ACC112 (cell line): ENCODE measurements at regions not wholly inside any gene's neighbourhood (a gene's known extent, or its start where the extent isn't known, plus 50 kb on each side); places are given as distances from the start of the nearest gene placed in this dataset.

Source experiments
- H2AFZ ChIP-seq: fragments of 200-600 bp; sonication (generic); one replicate; pipeline ENCODE4 v1.6.0; 2017; ENCODE audit warnings: antibody characterized with exemption, low read length; ENCODE audit not compliant: unreplicated experiment
- H3K27ac ChIP-seq: fragments of 200-600 bp; sonication (generic); 2 replicates; pipeline ENCODE4 v1.5.1; 2014; ENCODE audit warnings: low read depth, mild to moderate bottlenecking, antibody characterized with exemption, low read length, moderate library complexity
- H3K27me3 ChIP-seq: fragments of 200-600 bp; sonication (generic); 2 replicates; pipeline ENCODE4 v1.6.1; 2014; ENCODE audit warnings: mild to moderate bottlenecking, antibody characterized with exemption, low read length, moderate library complexity, mixed read lengths; ENCODE audit not compliant: insufficient read depth
- H3K36me3 ChIP-seq: fragments of 200-600 bp; sonication (generic); 2 replicates; pipeline ENCODE4 v1.6.1; 2016; ENCODE audit warnings: mild to moderate bottlenecking, antibody characterized with exemption, low read length, moderate library complexity, mixed read lengths; ENCODE audit not compliant: insufficient read depth
- H3K4me1 ChIP-seq: fragments of 200-600 bp; sonication (generic); one replicate; pipeline ENCODE4 v1.6.1; 2016; ENCODE audit warnings: low read length, mixed read lengths; ENCODE audit not compliant: insufficient read depth, unreplicated experiment, control insufficient read depth
- H3K4me3 ChIP-seq: fragments of 200-600 bp; sonication (generic); 2 replicates; pipeline ENCODE4 v1.5.1; 2014; ENCODE audit warnings: mild to moderate bottlenecking, low read depth, low read length
- H3K79me2 ChIP-seq: fragments of 200-600 bp; sonication (generic); one replicate; pipeline ENCODE4 v1.6.0; 2016; ENCODE audit warnings: low read length; ENCODE audit not compliant: control insufficient read depth, unreplicated experiment, insufficient read depth

- peaks cover 17% of the 10 kb centered on the region for H3K4me1 ChIP-seq
- H3K79me2 ChIP-seq: no peaks in the 10 kb centered on the region
- no peaks in the 10 kb centered on the region for H3K36me3 ChIP-seq
- H3K27ac ChIP-seq: no peak overlapping the region
- H3K27me3 ChIP-seq: no peaks in the 10 kb centered on the region
- no peak overlapping the region for H2AFZ ChIP-seq
- H3K4me3 ChIP-seq: no peak overlapping the region
Observed at GRCh38 chr6:14726816-14727493, 518.9 kb upstream of the JARID2 start.

- H3K4me1 ChIP-seq: peaks cover 25% of the 10 kb centered on the region
- H2AFZ ChIP-seq: peak overlapping the region; percentile 19
- no peaks in the 10 kb centered on the region for H3K27me3 ChIP-seq
- H3K79me2 ChIP-seq: no peaks in the 10 kb centered on the region
- no peaks in the 10 kb centered on the region for H3K36me3 ChIP-seq
- peak overlapping the region; percentile 54; the same call in 1 of the 2 replicates for H3K27ac ChIP-seq
- no peak overlapping the region for H3K4me3 ChIP-seq
Observed at GRCh38 chr6:14727494-14728395, 518.1 kb upstream of the JARID2 start.

GRCh38 chr6:14728396-14729024, 517.4 kb upstream of the JARID2 start:
- no peak overlapping the region for H3K4me3 ChIP-seq
- peak overlapping the region; percentile 19 for H2AFZ ChIP-seq
- no peaks in the 10 kb centered on the region for H3K79me2 ChIP-seq
- peaks cover 32% of the 10 kb centered on the region for H3K4me1 ChIP-seq
- no peaks in the 10 kb centered on the region for H3K27me3 ChIP-seq
- no peaks in the 10 kb centered on the region for H3K36me3 ChIP-seq
- peak overlapping the region; percentile 54 for H3K27ac ChIP-seq

GRCh38 chr6:14729129-14729871, 516.6 kb upstream of the JARID2 start:
- H3K4me3 ChIP-seq: no peak overlapping the region
- H3K79me2 ChIP-seq: no peaks in the 10 kb centered on the region
- no peaks in the 10 kb centered on the region for H3K27me3 ChIP-seq
- peaks cover 40% of the 10 kb centered on the region for H3K4me1 ChIP-seq
- H3K36me3 ChIP-seq: no peaks in the 10 kb centered on the region
- H3K27ac ChIP-seq: peak overlapping the region; percentile 54
- H2AFZ ChIP-seq: no peak overlapping the region

- Histone ChIP-seq H3K4me3 (no peak overlapping the region), H2AFZ (no peak overlapping the region), H3K27me3 (no peaks in the 10 kb centered on the region), H3K79me2 (no peaks in the 10 kb centered on the region), H3K4me1 (peaks cover 52% of the 10 kb centered on the region), H3K27ac (no peak overlapping the region), H3K36me3 (no peaks in the 10 kb centered on the region)
Observed at GRCh38 chr6:14730654-14731053, 515.2 kb upstream of the JARID2 start.

GRCh38 chr6:14731611-14732010, 514.3 kb upstream of the JARID2 start:
- Histone ChIP-seq H2AFZ (no peak overlapping the region), H3K4me3 (no peak overlapping the region), H3K79me2 (no peaks in the 10 kb centered on the region), H3K36me3 (no peaks in the 10 kb centered on the region), H3K4me1 (peaks cover 52% of the 10 kb centered on the region), H3K27ac (peak overlapping the region; percentile 97), H3K27me3 (no peaks in the 10 kb centered on the region)

- peak overlapping the region; percentile 55 for H3K4me3 ChIP-seq
- peak overlapping the region; percentile 97 for H3K27ac ChIP-seq
- no peaks in the 10 kb centered on the region for H3K79me2 ChIP-seq
- H3K4me1 ChIP-seq: peaks cover 52% of the 10 kb centered on the region
- peak overlapping the region; percentile 80 for H2AFZ ChIP-seq
- H3K27me3 ChIP-seq: no peaks in the 10 kb centered on the region
- H3K36me3 ChIP-seq: no peaks in the 10 kb centered on the region
Observed at GRCh38 chr6:14732226-14732843, 513.5 kb upstream of the JARID2 start.

GRCh38 chr6:14732844-14733757, 512.8 kb upstream of the JARID2 start:
- Histone ChIP-seq H3K27ac (peak overlapping the region; percentile 97), H3K4me3 (peak overlapping the region; percentile 55), H3K36me3 (no peaks in the 10 kb centered on the region), H3K4me1 (peaks cover 44% of the 10 kb centered on the region), H3K79me2 (no peaks in the 10 kb centered on the region), H2AFZ (peak overlapping the region; percentile 80), H3K27me3 (no peaks in the 10 kb centered on the region)

- Histone ChIP-seq H3K27ac (peak overlapping the region; percentile 97), H3K36me3 (no peaks in the 10 kb centered on the region), H2AFZ (peak overlapping the region; percentile 43), H3K27me3 (no peaks in the 10 kb centered on the region), H3K4me1 (peaks cover 35% of the 10 kb centered on the region), H3K4me3 (no peak overlapping the region), H3K79me2 (no peaks in the 10 kb centered on the region)
Observed at GRCh38 chr6:14734052-14734415, 511.8 kb upstream of the JARID2 start.
